Mucosa of descending colon (tissue), 3 donors: ENCODE measurements at regions not wholly inside any gene's neighbourhood (a gene's known extent, or its start where the extent isn't known, plus 50 kb on each side); places are given as distances from the start of the nearest gene placed in this dataset.

Experiments
- ATAC-seq: fragments of 200-7000 bp; cut with Tn5 transposase; one replicate; pipeline ENCODE4 v1.9.1; 2020; ENCODE audit warnings: mild to moderate bottlenecking, moderate library complexity
- DNase-seq, 3 donors: peaks; one replicate each; pipeline ENCODE4 v3.0.0-alpha.2; 2020
- H3K36me3 ChIP-seq: fragments of 200-600 bp; one replicate; pipeline ENCODE4 v1.8.0; 2021; ENCODE audit warnings: low read depth, mild to moderate bottlenecking
- H3K4me1 ChIP-seq: fragments of 200-600 bp; one replicate; pipeline ENCODE4 v1.8.0; 2021; ENCODE audit warnings: low read depth, mild to moderate bottlenecking
- H3K4me3 ChIP-seq: fragments of 200-600 bp; one replicate; pipeline ENCODE4 v1.8.0; 2021; ENCODE audit warnings: mild to moderate bottlenecking
- H3K9me3 ChIP-seq: fragments of 200-600 bp; one replicate; pipeline ENCODE4 v1.8.0; 2021; ENCODE audit warnings: mild to moderate bottlenecking
- CTCF ChIP-seq: fragments of 200-600 bp; IDR thresholded peaks from one replicate; pipeline ENCODE4 v1.8.0; 2022; ENCODE audit warnings: antibody characterized with exemption, mild to moderate bottlenecking
- intact Hi-C, 2 donors: fragments of 100-400 bp; cut with DNase I in 1 of 2; cut with micrococcal nuclease in 1 of 2; formaldehyde crosslinking; loops; one replicate each; pipeline versions ENCODE4 v1.11.0 to v1.11.1; 2022; cut with DNase I, micrococcal nuclease
- donor health status: DM: no; HTN: no; CAD: no; lungs with moderate emphysema.
- donor health status: DM: no; HTN: no; CAD: no.
- donor health status: DM: no; HTN: yes; CAD: no.

GRCh38 chr3:14295801-14296200 is 106.6 kb upstream of the SLC6A6 start:
- H3K36me3 ChIP-seq, result no peaks in the 10 kb centered on the region
- no peak for TF ChIP-seq CTCF
- DNase-seq, result no peak
- no peaks in the 10 kb centered on the region for H3K9me3 ChIP-seq
- ATAC-seq, result peak; percentile 88
- no peak overlapping the region for H3K4me3 ChIP-seq
- intact Hi-C loops, result no loop called here
- peaks cover 21% of the 10 kb centered on the region for H3K4me1 ChIP-seq

- no peak for ATAC-seq
- TF ChIP-seq CTCF, result no peak
- H3K36me3 ChIP-seq, result no peaks in the 10 kb centered on the region
- H3K9me3 ChIP-seq, result no peaks in the 10 kb centered on the region
- H3K4me3 ChIP-seq, result no peak overlapping the region
- H3K4me1 ChIP-seq, result peaks cover 17% of the 10 kb centered on the region
- intact Hi-C loops, result no loop called here
- no peak for DNase-seq
These were observed 105.1 kb upstream of the SLC6A6 start for GRCh38 chr3:14297305-14297704.

- H3K36me3 ChIP-seq, result no peaks in the 10 kb centered on the region
- H3K4me1 ChIP-seq, result peaks cover 17% of the 10 kb centered on the region
- no peak overlapping the region for H3K4me3 ChIP-seq
- TF ChIP-seq CTCF, result no peak
- intact Hi-C loops, result no loop called here
- DNase-seq, result peak in 1 of 3 donors; percentile 48
- ATAC-seq, result no peak
- no peaks in the 10 kb centered on the region for H3K9me3 ChIP-seq
These were observed 104.6 kb upstream of the SLC6A6 start for GRCh38 chr3:14297784-14298236.

- Histone ChIP-seq H3K36me3 (no peaks in the 10 kb centered on the region), H3K4me3 (no peak overlapping the region), H3K9me3 (no peaks in the 10 kb centered on the region), H3K4me1 (peaks cover 17% of the 10 kb centered on the region)
- intact Hi-C loops, result no loop called here
- TF ChIP-seq CTCF, result no peak
- no peak for DNase-seq
- no peak for ATAC-seq
These were observed 104.0 kb upstream of the SLC6A6 start for GRCh38 chr3:14298442-14298841.

GRCh38 chr3:14298991-14299555 is 103.3 kb upstream of the SLC6A6 start:
- DNase-seq (no peak), ATAC-seq (no peak)
- H3K4me3 ChIP-seq, result no peak overlapping the region
- intact Hi-C loops, result no loop called here
- no peak for TF ChIP-seq CTCF
- H3K9me3 ChIP-seq, result no peaks in the 10 kb centered on the region
- H3K4me1 ChIP-seq, result peaks cover 17% of the 10 kb centered on the region
- H3K36me3 ChIP-seq, result no peaks in the 10 kb centered on the region

- ATAC-seq, result no peak
- H3K36me3 ChIP-seq, result no peaks in the 10 kb centered on the region
- DNase-seq, result no peak
- intact Hi-C loops, result no loop called here
- peaks cover 17% of the 10 kb centered on the region for H3K4me1 ChIP-seq
- H3K9me3 ChIP-seq, result no peaks in the 10 kb centered on the region
- H3K4me3 ChIP-seq, result no peak overlapping the region
- TF ChIP-seq CTCF, result no peak
These were observed 102.6 kb upstream of the SLC6A6 start for GRCh38 chr3:14299767-14300166.
